Ascending aorta (tissue), 2 donors: ENCODE measurements at regions not wholly inside any gene's neighbourhood (a gene's known extent, or its start where the extent isn't known, plus 50 kb on each side); places are given as distances from the start of the nearest gene placed in this dataset.

Experiments
- DNase-seq, 2 donors: peaks; one replicate each; pipeline ENCODE4 v3.0.0-alpha.2; 2019; ENCODE audit warnings: low spot score in 2 of 2
- H3K27ac ChIP-seq, 2 donors: fragments of 200-600 bp; sonication (generic); one replicate each; pipeline ENCODE4 v1.5.1; 2016 to 2017; ENCODE audit warnings: mild to moderate bottlenecking in 1 of 2
- H3K27me3 ChIP-seq: fragments of 200-600 bp; sonication (generic); one replicate; pipeline ENCODE4 v1.5.1; 2017
- H3K36me3 ChIP-seq, 2 donors: fragments of 200-600 bp; sonication (generic); one replicate each; pipeline ENCODE4 v1.5.1; 2016
- H3K4me1 ChIP-seq, 2 donors: fragments of 200-600 bp; sonication (generic); one replicate each; pipeline ENCODE4 v1.5.1; 2016 to 2017; ENCODE audit warnings: mild to moderate bottlenecking in 1 of 2
- H3K4me3 ChIP-seq, 2 donors: fragments of 200-600 bp; sonication (generic); one replicate each; pipeline ENCODE4 v1.5.1; 2016 to 2017; ENCODE audit warnings: mild to moderate bottlenecking in 1 of 2
- H3K9me3 ChIP-seq, 2 donors: fragments of 200-600 bp; sonication (generic); one replicate each; pipeline ENCODE4 v1.5.1; 2016
- intact Hi-C: fragments of 100-400 bp; cut with DNase I; formaldehyde crosslinking; loops from one replicate; pipeline ENCODE4 v1.15.1; 2023
- TF ChIP-seq, protein P1 (sequence below), 3 experiments: fragments of 200-600 bp in 2 of 3; fragments of 450-650 bp in 1 of 3; sonication (generic) in 2 of 3; IDR thresholded peaks; one replicate each; pipeline ENCODE4 v1.5.1; 2016 to 2019; ENCODE audit warnings: antibody characterized with exemption in 3 of 3, mild to moderate bottlenecking in 1 of 3, moderate library complexity in 1 of 3

DNA sequence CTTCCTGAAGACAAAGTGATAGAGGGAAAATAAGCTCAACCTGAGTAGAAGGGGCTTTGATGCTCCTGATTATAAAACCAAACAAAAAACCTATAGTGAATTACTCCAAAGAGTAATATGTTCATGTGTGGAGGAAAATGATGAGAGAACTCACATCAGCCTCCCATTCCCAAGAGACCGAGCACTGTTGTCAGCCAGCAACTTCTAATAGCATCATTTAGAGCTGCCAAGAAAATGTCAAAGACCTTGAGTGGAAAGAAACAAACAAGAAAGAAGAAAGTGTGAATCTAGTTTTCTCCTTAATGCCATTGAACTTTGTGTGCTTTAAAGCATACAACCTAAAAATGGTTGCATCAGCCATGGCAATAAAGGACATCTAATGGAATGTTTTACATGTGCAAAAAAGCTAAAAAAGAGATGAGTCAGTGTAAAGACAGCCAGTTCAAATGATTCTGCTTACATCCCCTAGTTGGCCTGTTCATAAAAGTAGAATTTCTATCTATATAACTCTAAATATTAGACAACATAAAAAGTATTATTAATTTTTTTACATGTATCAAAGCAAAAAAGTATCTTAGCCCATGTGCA lies 1066.2 kb downstream of the TDRD15 start:
- no peaks in the 10 kb centered on the region for H3K9me3 ChIP-seq
- no peaks in the 10 kb centered on the region for H3K27me3 ChIP-seq
- no peak for DNase-seq
- no peak overlapping the region for H3K27ac ChIP-seq
- TF ChIP-seq, protein P1, sequence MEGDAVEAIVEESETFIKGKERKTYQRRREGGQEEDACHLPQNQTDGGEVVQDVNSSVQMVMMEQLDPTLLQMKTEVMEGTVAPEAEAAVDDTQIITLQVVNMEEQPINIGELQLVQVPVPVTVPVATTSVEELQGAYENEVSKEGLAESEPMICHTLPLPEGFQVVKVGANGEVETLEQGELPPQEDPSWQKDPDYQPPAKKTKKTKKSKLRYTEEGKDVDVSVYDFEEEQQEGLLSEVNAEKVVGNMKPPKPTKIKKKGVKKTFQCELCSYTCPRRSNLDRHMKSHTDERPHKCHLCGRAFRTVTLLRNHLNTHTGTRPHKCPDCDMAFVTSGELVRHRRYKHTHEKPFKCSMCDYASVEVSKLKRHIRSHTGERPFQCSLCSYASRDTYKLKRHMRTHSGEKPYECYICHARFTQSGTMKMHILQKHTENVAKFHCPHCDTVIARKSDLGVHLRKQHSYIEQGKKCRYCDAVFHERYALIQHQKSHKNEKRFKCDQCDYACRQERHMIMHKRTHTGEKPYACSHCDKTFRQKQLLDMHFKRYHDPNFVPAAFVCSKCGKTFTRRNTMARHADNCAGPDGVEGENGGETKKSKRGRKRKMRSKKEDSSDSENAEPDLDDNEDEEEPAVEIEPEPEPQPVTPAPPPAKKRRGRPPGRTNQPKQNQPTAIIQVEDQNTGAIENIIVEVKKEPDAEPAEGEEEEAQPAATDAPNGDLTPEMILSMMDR (IDR thresholded peaks at IDR 0.05), result no peak
- intact Hi-C loops, result no loop called here
- no peaks in the 10 kb centered on the region for H3K4me1 ChIP-seq
- no peak overlapping the region for H3K4me3 ChIP-seq
- H3K36me3 ChIP-seq, result no peaks in the 10 kb centered on the region

DNA sequence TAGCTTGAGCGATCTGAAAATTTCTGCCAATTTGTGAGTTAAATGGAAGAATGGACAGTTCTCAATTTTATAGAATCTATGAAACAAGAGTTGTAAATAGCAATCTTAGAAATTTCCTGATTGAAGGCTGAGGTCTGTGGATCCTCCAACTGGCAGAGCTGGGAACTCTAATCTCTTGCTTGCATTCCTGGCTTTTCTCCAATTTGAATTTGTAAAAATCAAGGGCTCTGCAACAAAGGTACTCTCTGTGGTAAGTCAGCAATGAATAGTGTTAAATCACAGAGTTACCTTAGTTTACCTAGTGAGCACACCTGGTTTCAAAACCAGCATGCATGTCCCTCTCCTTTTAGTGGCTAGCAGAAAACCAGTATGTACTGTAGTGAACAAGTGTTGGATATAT lies 1070.5 kb downstream of the TDRD15 start:
- H3K9me3 ChIP-seq, result no peaks in the 10 kb centered on the region

DNA sequence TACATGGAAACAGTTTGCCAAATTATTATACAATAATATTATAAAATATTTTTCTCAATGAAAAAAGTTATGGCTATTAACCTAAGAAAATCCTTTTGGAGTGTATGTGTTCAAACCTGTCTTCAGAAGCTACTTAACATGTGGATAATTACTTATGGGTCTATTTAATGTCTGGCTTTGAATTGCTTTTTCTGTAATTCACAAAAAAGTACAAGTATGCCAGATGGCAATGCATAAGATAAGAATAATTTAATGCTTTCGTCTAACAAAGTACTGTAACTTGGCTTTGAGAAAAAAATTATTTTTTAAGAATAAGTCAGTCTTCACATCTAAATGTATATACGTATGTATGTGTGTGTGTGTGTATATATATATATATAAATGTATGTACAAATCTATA lies 1073.0 kb downstream of the TDRD15 start:
- TF ChIP-seq, protein P1 (IDR thresholded peaks at IDR 0.05), result no peak
- Histone ChIP-seq H3K27me3 (no peaks in the 10 kb centered on the region), H3K9me3 (no peaks in the 10 kb centered on the region), H3K27ac (no peak overlapping the region), H3K36me3 (no peaks in the 10 kb centered on the region), H3K4me1 (no peaks in the 10 kb centered on the region), H3K4me3 (no peak overlapping the region)
- intact Hi-C loops, result no loop called here
- no peak for DNase-seq

More for the DNA sequence above, 1070.5 kb downstream of the TDRD15 start:
- DNase-seq, result no peak
- Histone ChIP-seq H3K4me1 (no peaks in the 10 kb centered on the region), H3K27me3 (no peaks in the 10 kb centered on the region), H3K27ac (no peak overlapping the region), H3K4me3 (no peak overlapping the region), H3K36me3 (no peaks in the 10 kb centered on the region)
- intact Hi-C loops, result no loop called here
- TF ChIP-seq, protein P1 (IDR thresholded peaks at IDR 0.05), result no peak

DNA sequence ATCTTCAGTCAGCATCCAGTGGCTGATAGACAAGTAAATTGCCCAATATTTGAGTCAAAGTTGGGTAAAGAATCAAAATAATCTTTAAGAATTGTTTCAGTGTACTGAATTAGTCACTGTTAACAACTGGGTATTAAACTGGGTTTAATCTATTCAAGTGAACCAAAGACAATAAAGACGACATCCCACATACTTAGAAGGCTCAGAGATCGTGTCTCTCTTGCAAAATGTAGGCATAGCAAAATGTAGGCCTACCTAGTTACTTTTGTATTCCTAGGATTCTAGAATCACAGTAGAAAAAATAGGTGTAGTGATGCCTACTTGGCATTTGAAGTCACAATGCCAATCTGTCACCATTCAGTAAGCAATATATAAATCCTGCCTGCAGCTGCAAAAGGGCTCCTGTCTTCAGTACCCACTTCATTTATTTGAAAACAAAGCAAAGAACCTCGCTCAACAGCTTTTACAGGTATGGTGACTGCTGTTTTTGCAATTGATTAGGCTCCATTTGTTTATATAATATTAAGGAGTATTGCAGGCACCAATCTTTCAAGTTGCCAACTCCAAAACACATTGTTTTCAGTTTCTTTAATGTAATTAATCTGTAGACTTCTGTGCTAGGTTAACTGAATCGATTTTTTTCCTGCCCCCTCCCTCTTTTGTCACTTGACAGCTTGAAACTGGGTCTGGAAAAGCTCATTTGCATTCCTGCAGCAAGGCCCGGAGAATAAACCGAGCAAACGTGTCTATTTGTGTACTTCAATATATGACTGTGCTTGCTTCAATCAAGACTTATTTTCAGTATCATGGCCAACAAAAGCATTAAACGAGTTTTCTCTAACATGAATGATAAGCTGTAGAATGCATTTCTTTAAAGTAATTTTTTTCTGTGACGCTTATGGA lies 1074.9 kb downstream of the TDRD15 start:
- no peaks in the 10 kb centered on the region for H3K36me3 ChIP-seq

DNA sequence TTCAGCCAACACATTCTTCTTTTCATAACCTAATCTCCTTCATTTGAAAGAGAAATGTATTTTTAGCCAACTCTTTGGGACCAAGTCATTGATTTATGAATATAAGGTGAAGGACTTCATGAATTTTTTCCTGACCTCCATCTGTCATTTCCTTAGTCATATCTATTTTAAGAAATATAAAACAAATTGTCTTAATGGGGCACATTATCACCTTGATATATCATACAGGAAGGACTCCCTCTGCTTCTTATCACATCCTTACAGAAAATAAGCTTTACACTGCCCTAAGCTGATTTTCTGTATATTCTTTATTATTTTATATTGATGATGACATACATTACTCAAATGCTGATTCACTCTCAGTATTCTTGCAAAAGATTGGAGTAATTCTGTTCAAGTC lies 1076.2 kb downstream of the TDRD15 start:
- no peaks in the 10 kb centered on the region for H3K9me3 ChIP-seq
- TF ChIP-seq, protein P1 (IDR thresholded peaks at IDR 0.05), result no peak
- H3K27ac ChIP-seq, result no peak overlapping the region
- no peaks in the 10 kb centered on the region for H3K36me3 ChIP-seq
- intact Hi-C loops, result no loop called here
- H3K4me1 ChIP-seq, result no peaks in the 10 kb centered on the region
- no peak for DNase-seq
- H3K4me3 ChIP-seq, result no peak overlapping the region
- no peaks in the 10 kb centered on the region for H3K27me3 ChIP-seq

More for the DNA sequence above, 1074.9 kb downstream of the TDRD15 start:
- Histone ChIP-seq H3K4me1 (no peaks in the 10 kb centered on the region), H3K4me3 (no peak overlapping the region), H3K9me3 (no peaks in the 10 kb centered on the region), H3K27me3 (no peaks in the 10 kb centered on the region), H3K27ac (no peak overlapping the region)
- TF ChIP-seq, protein P1 (IDR thresholded peaks at IDR 0.05), result no peak
- no peak for DNase-seq
- intact Hi-C loops, result no loop called here
